Spleen (tissue), 11 donors: ENCODE measurements at regions not wholly inside any gene's neighbourhood (a gene's known extent, or its start where the extent isn't known, plus 50 kb on each side); places are given as distances from the start of the nearest gene placed in this dataset.

Experiments used
- DNase-seq: peaks from one replicate; pipeline ENCODE4 v3.0.0-alpha.2; 2020
- H3K27ac ChIP-seq, 8 donors: fragments of 200-600 bp; sonication (generic) in 7 of 8; 1 replicate in 4 of 8; 2 replicates in 4 of 8; pipeline versions ENCODE4 v1.5.0 to v1.8.0; 2016 to 2021; ENCODE audit warnings: inconsistent platforms in 4 of 8, mild to moderate bottlenecking in 4 of 8, moderate library complexity in 1 of 8
- H3K27me3 ChIP-seq, 7 donors: fragments of 200-600 bp; sonication (generic) in 6 of 7; replicated peaks in 1 of 7; 1 replicate in 4 of 7; 2 replicates in 3 of 7; pipeline versions ENCODE4 v1.5.0 to v1.8.0; 2016 to 2021; ENCODE audit warnings: inconsistent platforms in 3 of 7, mild to moderate bottlenecking in 1 of 7
- H3K36me3 ChIP-seq, 6 donors: fragments of 200-600 bp; sonication (generic) in 5 of 6; 1 replicate in 4 of 6; 2 replicates in 2 of 6; pipeline versions ENCODE4 v1.5.0 to v1.8.0; 2016 to 2021; ENCODE audit warnings: inconsistent platforms in 2 of 6
- H3K4me1 ChIP-seq, 6 donors: fragments of 200-600 bp; sonication (generic) in 5 of 6; 1 replicate in 3 of 6; 2 replicates in 3 of 6; pipeline versions ENCODE4 v1.5.0 to v1.8.0; 2016 to 2021; ENCODE audit warnings: inconsistent platforms in 3 of 6
- H3K4me3 ChIP-seq, 8 donors: fragments of 200-600 bp; sonication (generic) in 7 of 8; 1 replicate in 4 of 8; 2 replicates in 4 of 8; pipeline versions ENCODE4 v1.5.0 to v1.8.0; 2016 to 2021; ENCODE audit warnings: inconsistent platforms in 4 of 8, mild to moderate bottlenecking in 4 of 8, moderate library complexity in 2 of 8
- H3K9me3 ChIP-seq, 8 donors: fragments of 200-600 bp; sonication (generic) in 7 of 8; 1 replicate in 4 of 8; 2 replicates in 4 of 8; pipeline versions ENCODE4 v1.5.0 to v1.8.0; 2016 to 2021; ENCODE audit warnings: inconsistent platforms in 4 of 8
- POLR2A ChIP-seq, 3 donors: fragments of 450-650 bp; IDR thresholded peaks; one replicate each; pipeline ENCODE4 v1.5.1; 2017; ENCODE audit warnings: antibody characterized with exemption in 3 of 3, mild to moderate bottlenecking in 1 of 3
- POLR2AphosphoS5 ChIP-seq, 3 donors: sonication (generic); formaldehyde crosslinking; IDR thresholded peaks; one replicate each; pipeline ENCODE4 v1.5.1; 2017; ENCODE audit warnings: antibody characterized with exemption in 3 of 3
- WGBS, 5 donors: extraction: QIAGEN DNeasy Blood & Tissue Kit in 3 of 5; methylation state at CpG; one replicate each; pipeline versions ENCODE4 v1.1.5 to v1.1.7; 2013 to 2018; 5-methylcytosine and 5-hydroxymethylcytosine counted together
- intact Hi-C: fragments of 100-400 bp; cut with DNase I; formaldehyde crosslinking; loops from one replicate; pipeline ENCODE4 v1.15.0; 2023; ENCODE audit warnings: low total_unique reads
- TF ChIP-seq, protein P1 (sequence below), 11 experiments: fragments of 200-600 bp in 7 of 11; fragments of 450-650 bp in 4 of 11; sonication (generic) in 4 of 11; IDR thresholded peaks in 8 of 11; conservative IDR thresholded peaks in 3 of 11; 1 replicate in 7 of 11; 2 replicates in 4 of 11; pipeline versions ENCODE4 v1.4.0 to v1.8.0; 2016 to 2021; ENCODE audit warnings: antibody characterized with exemption in 11 of 11, inconsistent platforms in 4 of 11, mild to moderate bottlenecking in 1 of 11
- donor health status: healthy with polysubstance abuse.
- donor health status: DM: no; HTN: no; CAD: no; lungs with moderate emphysema.
- donor health status: DM: no; HTN: no; CAD: no.
- donor health status: Bipolar disorder and iron deficiency.
- donor health status: healthy.
- donor health status: DM: no; HTN: no; CAD: no.
- donor health status: DM: yes; HTN: yes; CAD: no.

DNA sequence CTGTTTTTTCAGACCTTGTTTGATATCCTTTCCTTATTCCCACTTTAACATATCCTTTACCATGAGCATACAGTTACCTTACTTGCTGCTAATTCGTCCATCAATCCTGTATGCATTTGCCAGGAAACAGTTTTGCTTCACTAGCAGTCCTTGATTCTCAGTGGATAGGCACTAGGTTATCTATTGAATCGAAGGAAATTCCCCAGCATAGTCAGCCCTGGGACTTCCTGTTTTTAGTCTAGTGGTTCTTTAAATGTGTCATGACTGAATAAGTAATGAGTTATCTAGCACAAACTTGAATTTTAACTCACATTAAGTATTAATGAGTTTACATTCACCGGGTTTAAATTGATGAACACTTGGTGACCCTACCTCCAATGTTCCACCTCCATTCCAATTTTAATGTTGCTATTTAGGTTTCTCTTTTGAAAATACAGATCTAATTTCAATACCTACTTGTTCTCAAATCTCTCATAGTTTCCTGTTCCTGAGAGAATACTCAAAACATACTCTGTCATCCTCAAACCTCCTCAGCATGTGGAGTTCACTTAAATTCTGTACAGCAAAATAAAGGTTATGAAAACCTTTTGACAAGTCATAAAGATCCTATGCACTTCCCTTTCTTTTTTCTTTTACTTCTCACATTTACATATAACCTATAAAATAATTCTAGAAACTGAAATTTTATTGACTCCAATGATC is 1375.1 kb upstream of the TENM4 start:
- Histone ChIP-seq H3K36me3 (no peaks in the 10 kb centered on the region), H3K9me3 (no peaks in the 10 kb centered on the region), H3K4me3 (no peak overlapping the region), H3K4me1 (peaks cover 4 to 19% (median 9%) of the 10 kb centered on the region in 6 donors), H3K27ac (peak overlapping the region in 7 of 8 donors; percentile 28 to 67 (median 37)), H3K27me3 (no peaks in the 10 kb centered on the region)
- TF ChIP-seq, protein P1, sequence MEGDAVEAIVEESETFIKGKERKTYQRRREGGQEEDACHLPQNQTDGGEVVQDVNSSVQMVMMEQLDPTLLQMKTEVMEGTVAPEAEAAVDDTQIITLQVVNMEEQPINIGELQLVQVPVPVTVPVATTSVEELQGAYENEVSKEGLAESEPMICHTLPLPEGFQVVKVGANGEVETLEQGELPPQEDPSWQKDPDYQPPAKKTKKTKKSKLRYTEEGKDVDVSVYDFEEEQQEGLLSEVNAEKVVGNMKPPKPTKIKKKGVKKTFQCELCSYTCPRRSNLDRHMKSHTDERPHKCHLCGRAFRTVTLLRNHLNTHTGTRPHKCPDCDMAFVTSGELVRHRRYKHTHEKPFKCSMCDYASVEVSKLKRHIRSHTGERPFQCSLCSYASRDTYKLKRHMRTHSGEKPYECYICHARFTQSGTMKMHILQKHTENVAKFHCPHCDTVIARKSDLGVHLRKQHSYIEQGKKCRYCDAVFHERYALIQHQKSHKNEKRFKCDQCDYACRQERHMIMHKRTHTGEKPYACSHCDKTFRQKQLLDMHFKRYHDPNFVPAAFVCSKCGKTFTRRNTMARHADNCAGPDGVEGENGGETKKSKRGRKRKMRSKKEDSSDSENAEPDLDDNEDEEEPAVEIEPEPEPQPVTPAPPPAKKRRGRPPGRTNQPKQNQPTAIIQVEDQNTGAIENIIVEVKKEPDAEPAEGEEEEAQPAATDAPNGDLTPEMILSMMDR (IDR thresholded peaks at IDR 0.05 in 8 of 11, conservative IDR thresholded peaks at IDR 0.05 in 3 of 11) = no peak
- no peak for TF ChIP-seq POLR2A (IDR thresholded peaks at IDR 0.05)
- no peak for TF ChIP-seq POLR2AphosphoS5 (IDR thresholded peaks at IDR 0.05)
- intact Hi-C loops = no loop called here
- 10 to 24% (median 23%) methylated on average over 3 of the region's 3 CpGs for WGBS, 5 donors
- DNase-seq = no peak

DNA sequence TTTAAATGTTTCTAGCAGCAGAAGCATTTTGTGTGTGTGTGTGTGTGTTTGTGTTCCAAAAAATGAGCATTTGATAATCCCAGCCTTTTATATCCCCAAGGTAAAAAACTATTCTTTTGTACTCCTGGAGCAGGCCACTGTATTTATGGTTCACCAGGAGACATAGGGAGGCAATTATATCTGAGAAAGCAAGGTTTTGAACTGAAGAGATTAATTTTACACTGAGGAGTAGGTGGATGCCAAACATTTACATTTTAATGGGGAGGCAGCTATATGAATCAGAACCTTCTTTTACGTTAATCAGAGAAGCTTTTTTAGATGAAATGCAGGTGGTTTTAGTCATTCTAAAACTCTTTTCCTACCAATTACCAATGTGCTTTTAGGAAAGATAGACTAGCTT is 1374.0 kb upstream of the TENM4 start:
- Histone ChIP-seq H3K4me1 (peaks cover 4 to 19% (median 9%) of the 10 kb centered on the region in 6 donors), H3K27me3 (no peaks in the 10 kb centered on the region), H3K36me3 (no peaks in the 10 kb centered on the region), H3K9me3 (peaks cover 0 to 9% (median 0%) of the 10 kb centered on the region in 8 donors), H3K4me3 (no peak overlapping the region), H3K27ac (no peak overlapping the region)
- WGBS, 5 donors = 70 to 88% (median 79%) methylated on average over 1 of the region's 1 CpG
- intact Hi-C loops = no loop called here
- TF ChIP-seq POLR2AphosphoS5 (IDR thresholded peaks at IDR 0.05) (no peak), POLR2A (IDR thresholded peaks at IDR 0.05) (no peak)
- TF ChIP-seq, protein P1 (IDR thresholded peaks at IDR 0.05 in 8 of 11, conservative IDR thresholded peaks at IDR 0.05 in 3 of 11) = no peak
- no peak for DNase-seq

DNA sequence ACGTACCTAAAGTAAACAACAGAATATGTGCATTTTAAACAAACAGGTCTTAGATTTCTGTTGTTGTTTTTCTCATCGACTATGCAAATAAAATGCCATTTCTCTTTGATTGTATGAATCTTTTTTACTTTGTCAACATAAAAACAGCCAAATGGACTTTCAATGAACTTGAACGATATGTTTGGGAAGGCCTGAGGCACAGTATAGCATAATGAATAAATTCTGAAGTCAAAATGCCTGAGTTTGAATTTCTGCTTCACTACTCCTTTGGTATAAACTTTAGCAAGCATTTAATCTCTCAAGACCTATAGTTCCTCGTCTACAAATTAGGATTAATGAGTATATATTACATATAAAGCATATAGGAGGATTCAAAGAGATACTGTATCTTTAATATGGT is 1369.9 kb upstream of the TENM4 start:
- WGBS, 5 donors = 70 to 85% (median 78%) methylated on average over 4 of the region's 4 CpGs

DNA sequence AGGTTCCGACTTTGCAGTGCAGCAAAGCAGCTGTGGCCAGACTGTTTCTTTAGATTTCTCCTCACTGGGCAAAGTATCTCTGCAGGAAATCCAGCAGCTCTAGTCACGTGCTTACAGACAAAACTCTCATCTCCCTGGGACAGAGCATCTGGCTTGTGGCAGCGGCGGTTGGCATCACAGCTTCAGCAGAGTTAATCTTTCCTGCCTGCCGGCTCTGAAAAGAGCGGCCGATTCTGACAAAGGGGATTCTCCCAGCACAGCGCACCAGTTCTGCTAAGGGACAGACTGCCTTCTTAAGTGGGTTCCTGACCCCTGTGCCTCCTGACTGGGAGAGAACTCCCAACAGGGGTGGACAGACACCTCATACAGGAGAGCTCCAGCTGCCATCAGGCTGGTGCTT is 1357.3 kb upstream of the TENM4 start:
- DNase-seq = no peak
- no peaks in the 10 kb centered on the region for H3K27me3 ChIP-seq
- H3K9me3 ChIP-seq = peaks cover 0 to 69% (median 56%) of the 10 kb centered on the region in 8 donors
- no peaks in the 10 kb centered on the region for H3K36me3 ChIP-seq
- no peak overlapping the region for H3K4me3 ChIP-seq
- 67 to 82% (median 71%) methylated on average over 7 to 8 of the region's 8 CpGs for WGBS, 5 donors
- intact Hi-C loops = no loop called here
- no peaks in the 10 kb centered on the region for H3K4me1 ChIP-seq
- no peak for TF ChIP-seq POLR2A (IDR thresholded peaks at IDR 0.05)
- TF ChIP-seq, protein P1 (IDR thresholded peaks at IDR 0.05 in 8 of 11, conservative IDR thresholded peaks at IDR 0.05 in 3 of 11) = no peak
- TF ChIP-seq POLR2AphosphoS5 (IDR thresholded peaks at IDR 0.05) = no peak
- H3K27ac ChIP-seq = no peak overlapping the region

More for the DNA sequence above, 1369.9 kb upstream of the TENM4 start:
- H3K36me3 ChIP-seq = no peaks in the 10 kb centered on the region
- no peaks in the 10 kb centered on the region for H3K27me3 ChIP-seq
- peaks cover 0 to 9% (median 0%) of the 10 kb centered on the region in 8 donors for H3K9me3 ChIP-seq
- H3K27ac ChIP-seq = no peak overlapping the region
- peaks cover 0 to 6% (median under 1%) of the 10 kb centered on the region in 6 donors for H3K4me1 ChIP-seq
- H3K4me3 ChIP-seq = no peak overlapping the region
- no peak for DNase-seq
- intact Hi-C loops = no loop called here
- TF ChIP-seq POLR2AphosphoS5 (IDR thresholded peaks at IDR 0.05) (no peak), POLR2A (IDR thresholded peaks at IDR 0.05) (no peak)
- TF ChIP-seq, protein P1 (IDR thresholded peaks at IDR 0.05 in 8 of 11, conservative IDR thresholded peaks at IDR 0.05 in 3 of 11) = no peak
